ENCODE measurements at regions not wholly inside any gene's neighbourhood (a gene's known extent, or its start where the extent isn't known, plus 50 kb on each side); places are given as distances from the start of the nearest gene placed in this dataset.
"Not testable (repeated sequence)": the region's sequence is repeated elsewhere in the genome, so short reads cannot be mapped to it uniquely, and the experiment has no call there.

- TF ChIP-seq CTCF (IDR thresholded peaks at IDR 0.05; ENCODE audit: extremely low read depth, low read depth, low read length): no peak
- H3K9me3 ChIP-seq (ENCODE audit: low read depth, low read length): no peaks in the 10 kb centered on the region
- no peak for DNase-seq (ENCODE audit: insufficient read length, low spot score, missing footprints)
- H3K4me1 ChIP-seq (ENCODE audit: insufficient read depth, low read length): no peaks in the 10 kb centered on the region
- H3K4me3 ChIP-seq (ENCODE audit: insufficient read depth, low read length): no peak overlapping the region
- no peak overlapping the region for H3K27ac ChIP-seq (ENCODE audit: low read depth, low read length)
- no peaks in the 10 kb centered on the region for H3K27me3 ChIP-seq (ENCODE audit: insufficient read depth, low read length)
- H3K36me3 ChIP-seq (ENCODE audit: insufficient read depth, low read length): no peaks in the 10 kb centered on the region
- H2AFZ ChIP-seq (ENCODE audit: low read length): no peak overlapping the region
- no peaks in the 10 kb centered on the region for H3K79me2 ChIP-seq (ENCODE audit: insufficient read depth, low read length)
- no peaks in the 10 kb centered on the region for H4K20me1 ChIP-seq (ENCODE audit: insufficient read depth, low read length)
- H3K4me2 ChIP-seq (ENCODE audit: insufficient read depth, low read length): no peak overlapping the region
These were observed 265.1 kb upstream of the OSR1 start for GRCh38 chr2:19623488-19623887.

GRCh38 chr2:19617257-19617848 is 258.9 kb upstream of the OSR1 start:
- DNase-seq (ENCODE audit: insufficient read length, low spot score, missing footprints): no peak
- H3K27ac ChIP-seq (ENCODE audit: low read depth, low read length): no peak overlapping the region
- no peaks in the 10 kb centered on the region for H3K27me3 ChIP-seq (ENCODE audit: insufficient read depth, low read length)
- H3K4me3 ChIP-seq (ENCODE audit: insufficient read depth, low read length): no peak overlapping the region
- no peak overlapping the region for H2AFZ ChIP-seq (ENCODE audit: low read length)
- H4K20me1 ChIP-seq (ENCODE audit: insufficient read depth, low read length): no peaks in the 10 kb centered on the region
- H3K36me3 ChIP-seq (ENCODE audit: insufficient read depth, low read length): no peaks in the 10 kb centered on the region
- peaks cover 3% of the 10 kb centered on the region for H3K9me3 ChIP-seq (ENCODE audit: low read depth, low read length)
- no peaks in the 10 kb centered on the region for H3K79me2 ChIP-seq (ENCODE audit: insufficient read depth, low read length)
- no peak overlapping the region for H3K4me2 ChIP-seq (ENCODE audit: insufficient read depth, low read length)
- no peak for TF ChIP-seq CTCF (IDR thresholded peaks at IDR 0.05; ENCODE audit: extremely low read depth, low read depth, low read length)
- peaks cover 10% of the 10 kb centered on the region for H3K4me1 ChIP-seq (ENCODE audit: insufficient read depth, low read length)

- H3K27me3 ChIP-seq (ENCODE audit: insufficient read depth, low read length); H3K4me3 ChIP-seq (ENCODE audit: insufficient read depth, low read length); DNase-seq (ENCODE audit: insufficient read length, low spot score, missing footprints); H3K36me3 ChIP-seq (ENCODE audit: insufficient read depth, low read length); H3K27ac ChIP-seq (ENCODE audit: low read depth, low read length); H3K9me3 ChIP-seq (ENCODE audit: low read depth, low read length); H2AFZ ChIP-seq (ENCODE audit: low read length); H3K4me2 ChIP-seq (ENCODE audit: insufficient read depth, low read length); H4K20me1 ChIP-seq (ENCODE audit: insufficient read depth, low read length); H3K79me2 ChIP-seq (ENCODE audit: insufficient read depth, low read length): not testable (repeated sequence)
- peaks cover 21% of the 10 kb centered on the region for H3K4me1 ChIP-seq (ENCODE audit: insufficient read depth, low read length)
These were observed 257.0 kb upstream of the OSR1 start for GRCh38 chr2:19615402-19615801.

- peaks cover 3% of the 10 kb centered on the region for H3K9me3 ChIP-seq (ENCODE audit: low read depth, low read length)
- no peaks in the 10 kb centered on the region for H3K36me3 ChIP-seq (ENCODE audit: insufficient read depth, low read length)
- no peaks in the 10 kb centered on the region for H3K27me3 ChIP-seq (ENCODE audit: insufficient read depth, low read length)
- H3K4me2 ChIP-seq (ENCODE audit: insufficient read depth, low read length): no peak overlapping the region
- TF ChIP-seq CTCF (IDR thresholded peaks at IDR 0.05; ENCODE audit: extremely low read depth, low read depth, low read length): no peak
- H2AFZ ChIP-seq (ENCODE audit: low read length): no peak overlapping the region
- no peak for DNase-seq (ENCODE audit: insufficient read length, low spot score, missing footprints)
- no peak overlapping the region for H3K4me3 ChIP-seq (ENCODE audit: insufficient read depth, low read length)
- H3K4me1 ChIP-seq (ENCODE audit: insufficient read depth, low read length): peaks cover 24% of the 10 kb centered on the region
- H4K20me1 ChIP-seq (ENCODE audit: insufficient read depth, low read length): no peaks in the 10 kb centered on the region
- H3K79me2 ChIP-seq (ENCODE audit: insufficient read depth, low read length): no peaks in the 10 kb centered on the region
- H3K27ac ChIP-seq (ENCODE audit: low read depth, low read length): peak overlapping the region; percentile 45
These were observed 255.6 kb upstream of the OSR1 start for GRCh38 chr2:19614066-19614465.
